GM21515 (cell line): ENCODE measurements at regions not wholly inside any gene's neighbourhood (a gene's known extent, or its start where the extent isn't known, plus 50 kb on each side); places are given as distances from the start of the nearest gene placed in this dataset.

ENCODE experiments used
- ATAC-seq: cut with Tn5 transposase; IDR thresholded peaks from one replicate; pipeline ENCODE4 v1.9.1; 2021; ENCODE audit not compliant: unreplicated experiment

DNA sequence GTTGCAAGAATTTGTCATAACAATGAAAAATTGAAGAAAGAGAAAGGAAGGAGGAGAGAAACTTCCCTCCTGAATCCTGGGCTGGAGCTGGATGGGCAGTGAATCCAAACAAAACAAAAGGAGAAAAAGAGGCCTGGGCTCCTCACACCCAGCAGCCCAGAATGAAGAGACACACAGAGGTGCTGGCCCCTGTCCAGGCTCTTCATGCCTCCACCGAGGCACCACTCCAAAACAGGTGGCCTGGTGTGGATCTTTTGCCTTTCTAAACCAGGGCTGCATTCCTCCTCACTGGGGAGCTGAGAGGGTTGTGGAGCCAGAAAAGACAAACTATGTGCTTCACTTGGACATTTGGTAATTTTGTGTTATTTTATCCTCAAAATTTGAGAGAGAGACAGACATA is 76.0 kb downstream of the FAM124B start:
- ATAC-seq = no peak

DNA sequence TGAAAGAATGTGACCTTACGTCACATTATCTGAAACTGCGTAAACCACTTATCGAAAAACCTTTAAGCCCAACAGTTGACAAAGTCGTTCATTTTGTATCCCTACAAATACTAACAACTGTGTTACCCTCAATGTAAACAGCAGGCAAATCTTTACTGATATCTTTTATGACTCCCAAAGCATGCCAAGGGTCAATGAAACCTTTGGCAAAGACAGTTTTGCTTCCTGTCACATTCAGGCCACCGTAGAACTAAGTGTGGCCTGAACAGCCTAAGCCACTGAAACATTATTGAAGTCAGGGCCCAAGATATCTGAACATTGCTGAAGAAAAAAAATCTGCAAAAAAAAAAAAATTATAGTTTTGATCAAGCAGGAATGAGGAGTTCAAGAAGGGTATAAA is 77.3 kb downstream of the FAM124B start:
- no peak for ATAC-seq

DNA sequence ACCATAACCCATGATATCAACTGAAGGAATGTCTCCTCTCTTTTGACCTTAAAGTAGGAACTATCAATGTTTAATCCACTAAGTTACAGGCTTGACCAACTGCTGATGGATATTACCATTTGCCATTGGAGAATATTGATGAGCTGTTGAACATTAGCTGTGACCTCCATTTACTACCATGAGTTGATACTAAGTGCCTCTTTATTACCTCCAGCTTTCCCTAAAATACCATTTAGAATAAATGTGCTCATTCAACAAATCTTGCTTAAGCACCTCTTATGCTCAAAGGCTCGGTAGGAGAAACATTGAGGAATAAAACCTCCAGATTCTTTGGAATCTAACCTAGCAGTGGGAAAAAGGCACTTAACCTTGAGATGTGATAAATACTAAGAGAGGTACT is 81.2 kb downstream of the FAM124B start:
- ATAC-seq = no peak

DNA sequence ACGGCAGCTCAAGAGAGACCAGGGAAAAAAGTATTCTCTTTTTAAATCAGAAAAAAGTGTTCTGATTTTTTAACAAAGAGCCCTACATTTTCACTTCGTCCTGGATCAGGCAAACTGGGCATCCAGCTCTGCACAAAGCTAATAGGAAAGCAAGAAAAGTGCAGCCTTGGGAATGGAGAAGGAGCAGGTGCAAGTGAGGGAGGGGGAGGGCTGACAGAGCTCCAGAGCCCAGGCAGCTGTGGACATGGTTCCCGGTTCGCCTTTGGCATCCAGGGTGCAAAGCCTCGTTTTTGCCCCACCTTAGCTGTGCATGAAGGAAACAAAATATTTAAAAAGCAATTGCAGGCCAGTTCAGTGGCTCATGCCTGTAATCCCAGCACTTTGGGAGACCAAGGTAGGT is 82.2 kb downstream of the FAM124B start:
- ATAC-seq = no peak

DNA sequence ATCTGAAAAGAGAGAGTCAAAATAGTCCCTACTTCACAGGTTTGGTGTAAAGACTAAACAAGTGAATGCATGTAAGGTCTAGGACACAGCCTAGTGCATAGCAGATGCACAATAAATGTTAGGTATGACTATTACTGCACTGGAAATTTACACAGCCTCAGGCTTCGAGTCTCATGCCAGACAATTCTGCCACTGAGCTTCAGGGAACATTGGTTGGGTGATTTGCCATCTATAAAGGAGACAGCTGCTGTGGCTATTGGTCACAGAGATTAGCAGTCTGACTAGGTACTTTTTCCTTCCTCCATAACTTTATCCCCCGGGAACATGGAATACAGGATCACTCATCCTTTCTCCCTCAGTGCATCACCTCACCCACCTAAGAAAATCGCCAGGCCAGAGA is 89.2 kb downstream of the FAM124B start:
- no peak for ATAC-seq

DNA sequence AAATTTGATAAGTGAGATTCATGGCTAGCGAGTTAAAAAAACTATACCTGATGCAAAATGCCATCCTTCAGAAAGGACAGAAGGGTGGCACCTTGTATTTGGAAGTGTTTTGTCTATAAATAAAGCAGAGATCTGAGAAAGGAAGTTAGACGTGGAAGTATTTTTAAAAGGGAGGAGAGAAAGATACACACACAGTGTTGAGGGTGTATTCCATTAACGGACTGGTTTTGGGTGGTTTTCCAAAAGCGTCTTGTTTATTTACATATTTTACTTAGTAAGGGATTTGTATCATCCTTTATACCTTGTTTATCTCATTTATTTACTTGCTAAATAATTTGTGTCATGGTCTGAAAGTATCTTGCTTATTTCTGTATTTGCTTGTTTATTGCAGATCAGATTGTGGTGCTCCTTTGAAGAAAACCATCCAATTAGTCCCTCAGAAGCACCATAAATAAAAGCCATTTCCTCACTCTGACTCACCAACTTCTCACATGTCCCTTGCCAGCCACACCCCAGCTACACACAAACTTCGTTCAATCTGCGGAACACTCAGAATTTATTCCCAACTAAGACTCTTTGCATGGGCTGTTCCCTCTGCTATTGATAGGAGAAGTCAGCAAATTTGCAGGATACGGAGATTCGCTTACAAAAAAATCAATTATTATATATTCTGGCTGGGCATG is 90.8 kb downstream of the FAM124B start:
- ATAC-seq = no peak

DNA sequence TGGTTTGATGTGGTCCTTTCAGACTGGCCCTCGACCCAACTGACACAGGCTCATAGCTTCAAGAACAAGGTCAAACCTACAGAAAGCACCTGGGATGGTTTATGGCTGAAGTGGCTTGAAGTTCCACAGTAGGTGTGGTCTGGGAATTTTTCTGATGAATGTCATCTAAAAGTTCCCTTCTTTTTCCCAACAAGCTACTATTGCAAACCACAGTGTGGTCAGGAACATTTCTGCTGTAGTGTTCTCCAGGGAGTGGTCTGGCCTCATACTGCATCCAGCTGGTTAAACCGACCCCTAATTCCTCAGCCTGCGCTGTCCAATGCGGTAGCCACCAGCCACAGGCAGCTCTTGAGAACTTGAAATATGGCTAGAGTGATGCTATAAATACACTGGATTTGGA is 92.7 kb downstream of the FAM124B start:
- ATAC-seq = no peak

DNA sequence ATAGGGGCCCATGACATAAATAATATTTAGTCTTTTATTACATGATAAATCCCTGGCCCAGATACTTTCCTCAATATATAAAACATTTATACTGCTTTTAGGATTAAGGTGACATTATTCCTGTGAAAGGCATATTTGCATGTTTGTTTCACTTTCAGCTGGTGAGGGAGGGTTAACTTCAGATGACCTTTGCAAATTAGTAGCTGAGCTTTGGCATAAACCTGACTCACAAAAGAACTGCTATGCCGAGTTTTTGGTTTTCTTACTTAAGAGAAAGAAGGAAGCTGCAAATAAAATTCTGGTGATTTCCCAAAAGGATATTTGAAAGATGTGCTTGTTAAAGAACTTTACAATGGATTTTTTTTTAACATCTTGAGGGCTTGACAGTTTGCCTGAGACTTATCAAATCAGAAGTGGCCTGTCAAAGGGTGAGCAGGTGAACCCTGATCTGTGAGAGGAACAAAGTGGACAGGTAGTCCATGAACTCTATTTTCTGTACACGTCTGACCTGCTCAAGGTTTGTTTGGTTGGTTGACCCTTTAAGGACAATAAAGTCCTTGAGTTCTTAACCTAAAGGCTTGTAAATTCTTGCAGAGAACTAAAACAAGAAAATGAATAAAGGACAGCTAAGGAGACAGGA is 93.5 kb downstream of the FAM124B start:
- peak; percentile 92 for ATAC-seq

DNA sequence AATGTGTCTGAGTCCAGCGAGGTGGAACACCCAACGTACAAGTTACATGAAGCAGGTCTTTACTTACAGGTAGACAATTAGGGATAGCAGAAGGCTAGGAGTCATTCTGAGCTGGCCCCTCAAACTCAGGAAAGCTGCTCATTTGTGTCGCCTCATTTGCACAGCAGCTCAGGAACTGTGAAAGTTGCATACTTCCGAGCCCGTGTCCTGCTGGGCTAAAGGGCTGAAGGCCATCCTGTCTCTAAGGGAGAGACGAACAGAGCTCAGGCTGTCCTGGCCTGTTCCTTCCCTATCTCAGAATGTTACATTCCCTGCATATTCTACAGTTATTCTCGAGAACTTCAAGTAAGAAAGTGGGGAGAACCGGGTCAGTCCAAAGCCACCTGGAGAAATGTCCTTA is 99.0 kb downstream of the FAM124B start:
- no peak for ATAC-seq

GRCh38 chr2:224293976-224294375 is 107.9 kb downstream of the FAM124B start:
- no peak for ATAC-seq

DNA sequence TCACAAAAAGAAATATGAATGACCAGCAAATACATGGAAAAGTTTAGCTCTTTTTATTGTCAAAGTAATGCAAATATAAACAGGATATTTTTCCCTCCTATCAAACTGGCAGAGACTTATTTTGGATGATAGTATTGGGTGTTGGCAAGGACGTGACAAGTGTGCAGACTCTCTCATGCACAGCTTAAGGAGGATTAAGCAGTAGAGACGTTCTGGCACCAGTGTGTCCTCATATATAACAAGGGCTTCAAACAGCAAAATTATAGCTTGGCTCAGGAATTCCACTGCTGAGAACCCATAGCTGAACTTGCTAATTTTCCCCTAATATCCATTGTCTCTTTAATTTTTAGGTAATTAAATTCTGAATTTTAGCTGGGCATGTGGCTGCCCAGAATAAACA is 114.4 kb downstream of the FAM124B start:
- no peak for ATAC-seq

GRCh38 chr2:224286923-224287322 is 115.0 kb downstream of the FAM124B start:
- ATAC-seq = no peak

DNA sequence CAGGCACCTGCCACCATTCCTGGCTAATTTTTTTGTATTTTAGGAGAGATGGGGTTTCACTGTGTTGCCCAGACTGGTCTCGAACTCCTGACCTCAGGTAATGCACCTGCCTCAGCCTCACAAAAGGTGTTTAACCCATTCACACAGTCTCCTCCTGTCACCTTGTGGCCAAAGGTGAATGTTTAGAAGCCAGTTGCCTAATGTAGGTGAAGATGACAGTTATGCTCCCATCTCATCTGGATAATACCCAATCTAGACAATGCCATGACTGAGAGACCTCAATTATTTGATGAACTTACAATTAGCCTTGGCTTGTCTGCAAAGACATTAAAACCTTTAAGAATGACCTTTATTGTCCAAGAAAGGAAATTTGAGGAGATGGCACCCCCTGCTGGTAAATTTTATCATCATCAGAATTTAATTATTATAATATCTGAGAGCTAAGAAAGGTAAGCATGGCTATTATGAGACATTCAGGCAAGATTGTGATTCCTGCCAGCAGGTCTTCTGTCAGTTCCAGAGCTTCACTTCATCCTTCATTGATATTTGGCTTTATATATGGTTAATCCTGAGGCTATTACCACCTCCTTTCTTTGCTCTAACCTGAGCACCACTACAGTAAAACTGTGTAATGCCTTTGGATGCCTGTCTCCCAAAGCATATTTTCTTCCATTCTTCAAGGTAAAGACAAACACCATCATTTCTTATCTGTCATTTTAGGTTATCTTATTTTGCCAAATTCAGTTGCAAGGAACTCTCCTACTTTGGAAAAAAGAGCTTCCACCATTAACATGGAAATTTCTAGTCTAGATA is 117.6 kb downstream of the FAM124B start:
- peak; percentile 49 for ATAC-seq

GRCh38 chr2:224283466-224283965 is 118.4 kb downstream of the FAM124B start:
- ATAC-seq = no peak

DNA sequence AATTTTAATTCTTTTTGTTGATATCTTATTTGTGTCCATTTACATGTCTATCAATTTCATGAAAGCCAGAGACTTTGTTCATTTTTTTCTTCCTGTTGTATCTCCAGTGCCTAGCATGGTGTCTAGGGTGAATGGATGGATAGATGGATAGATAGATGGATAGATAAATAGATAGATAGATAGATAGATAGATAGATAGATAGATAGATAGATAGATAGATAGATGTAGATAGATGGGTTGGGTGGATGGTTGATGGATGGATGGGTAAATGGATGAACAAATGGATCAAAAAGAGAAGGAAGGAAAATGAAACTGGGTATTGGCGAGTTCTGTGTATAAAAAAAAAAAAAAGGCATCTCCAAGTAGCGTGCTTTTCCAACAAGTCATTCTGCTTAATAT is 120.5 kb downstream of the FAM124B start:
- no peak for ATAC-seq

- no peak for ATAC-seq
Measured at GRCh38 chr2:224278531-224278930, 123.4 kb downstream of the FAM124B start.

DNA sequence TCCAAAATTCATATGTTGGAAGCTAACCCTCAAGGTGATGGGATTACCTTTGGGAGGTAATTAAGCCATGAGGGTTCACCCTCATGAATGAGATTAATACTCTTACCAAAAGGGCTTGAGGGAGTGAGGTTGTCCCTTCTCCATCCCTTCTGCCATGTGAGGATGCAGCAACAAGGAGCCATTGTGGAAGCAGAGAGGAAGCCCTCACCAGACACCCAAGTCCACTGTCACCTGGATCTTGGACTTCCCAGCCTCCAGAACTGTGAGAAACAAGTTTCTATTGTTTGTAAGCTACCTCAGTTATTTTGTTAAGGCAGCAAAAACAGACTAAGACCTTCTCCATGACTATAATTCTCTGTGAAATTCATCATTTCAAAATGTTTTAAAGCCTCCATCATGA is 125.7 kb downstream of the FAM124B start:
- no peak for ATAC-seq

DNA sequence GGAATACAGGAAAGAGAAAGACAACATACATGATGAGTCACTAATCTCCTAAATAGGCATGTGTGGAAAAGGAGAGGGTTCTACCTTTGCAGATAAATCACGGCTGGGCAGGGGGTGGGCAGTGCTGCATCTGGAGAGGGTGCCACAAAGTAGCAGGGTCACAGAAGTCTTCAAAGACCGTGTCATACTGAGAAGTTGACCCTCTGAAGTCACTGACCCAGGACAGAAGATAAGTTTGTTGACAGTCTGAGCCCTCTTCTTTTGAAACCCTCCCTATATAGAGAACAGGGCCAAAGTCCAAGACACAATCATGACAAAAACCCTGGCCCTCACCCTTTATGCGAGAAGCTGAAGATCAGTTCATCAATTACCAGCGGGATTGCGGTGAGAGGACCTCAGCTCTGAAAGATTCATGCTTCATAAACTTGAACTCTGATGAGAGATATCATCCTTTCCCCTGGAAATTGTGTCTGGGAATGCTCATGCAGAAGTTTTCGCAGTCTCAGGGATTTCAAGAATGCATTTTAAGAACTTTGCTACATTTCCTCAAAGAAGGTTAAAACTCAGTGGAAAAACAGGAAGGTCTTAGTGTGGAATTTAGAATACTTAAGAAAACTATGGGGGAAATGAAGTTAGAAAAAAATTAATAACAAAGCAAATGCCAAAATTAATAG is 129.5 kb downstream of the FAM124B start:
- ATAC-seq = no peak

DNA sequence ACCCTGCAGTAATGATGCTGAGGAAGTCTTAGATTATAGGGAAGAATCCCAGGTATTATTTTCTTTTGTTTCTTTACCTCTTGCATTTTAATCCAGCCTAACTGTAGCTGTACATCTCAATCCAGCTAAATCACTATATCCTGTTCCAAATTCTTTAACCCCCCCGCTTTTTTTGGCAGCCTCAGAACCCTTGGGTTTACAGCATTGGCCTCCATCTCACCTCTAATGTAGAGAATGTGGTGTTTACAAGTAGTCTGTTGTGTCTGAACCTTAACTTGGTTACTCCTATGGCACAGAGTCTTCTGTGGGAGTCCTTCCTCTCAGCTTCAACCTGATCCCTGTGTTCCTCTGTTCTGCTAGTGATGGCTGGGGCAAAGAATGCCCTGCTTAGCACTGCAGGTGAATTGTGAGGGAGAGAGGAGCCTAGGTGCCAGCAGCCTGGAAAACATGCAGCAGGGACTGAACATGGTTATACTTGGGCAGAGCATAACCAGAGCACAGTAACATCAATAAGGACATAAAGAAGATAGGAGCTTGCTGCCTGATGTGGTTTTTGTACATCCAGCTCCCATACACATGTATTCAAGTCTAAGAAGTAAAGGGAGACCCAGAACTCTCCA is 130.2 kb downstream of the FAM124B start:
- no peak for ATAC-seq

DNA sequence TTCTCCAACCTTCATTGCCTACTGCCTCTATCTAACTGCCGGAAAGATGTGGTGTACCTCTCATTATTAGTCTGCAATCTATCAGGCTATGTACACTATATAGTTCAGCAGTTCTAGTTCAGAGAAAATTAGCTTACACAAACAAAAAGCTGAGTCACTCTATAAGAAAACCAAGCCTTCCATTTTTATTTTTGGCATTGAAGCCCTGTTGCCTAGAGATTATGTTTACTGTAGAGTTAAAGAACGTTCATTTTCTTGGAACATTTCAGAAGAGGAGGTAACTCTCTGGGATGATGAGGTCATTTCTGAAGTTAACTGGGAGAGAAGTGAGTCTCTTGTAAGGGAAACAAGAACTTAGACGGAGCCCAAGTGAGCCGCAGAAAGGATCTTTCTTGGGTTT is 133.5 kb downstream of the FAM124B start:
- ATAC-seq = no peak

GRCh38 chr2:224264259-224264658 is 137.6 kb downstream of the FAM124B start:
- ATAC-seq = no peak
